ENCODE measurements at regions not wholly inside any gene's neighbourhood (a gene's known extent, or its start where the extent isn't known, plus 50 kb on each side); places are given as distances from the start of the nearest gene placed in this dataset.

DNA sequence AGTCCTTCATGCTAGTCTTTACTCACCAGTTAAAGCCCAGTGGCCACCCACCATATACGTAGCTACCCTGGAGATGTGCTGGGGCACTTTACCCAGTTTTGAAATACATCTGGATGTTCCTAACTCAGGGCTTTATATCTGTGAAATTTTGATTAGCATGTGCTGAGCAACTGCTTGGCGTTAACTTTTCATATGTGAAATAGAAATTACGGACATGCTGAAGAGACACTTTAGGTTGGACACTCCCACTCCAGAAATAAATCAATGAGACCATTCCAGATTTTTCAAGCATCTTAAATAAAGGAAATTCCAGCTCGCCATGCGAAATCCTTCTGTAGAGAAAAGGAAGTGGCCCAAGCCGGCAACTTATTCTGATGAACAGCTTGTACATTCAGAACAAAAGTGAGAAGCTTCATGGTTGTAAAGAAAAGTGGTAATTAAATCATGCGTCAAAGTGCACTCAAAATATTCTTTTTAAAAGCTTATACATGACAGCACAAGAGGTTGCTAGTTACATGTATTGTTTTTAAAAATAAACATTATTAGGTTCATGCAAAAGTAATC lies 153.5 kb upstream of the ITGB1 start:
- H3K9me3 ChIP-seq: no peaks in the 10 kb centered on the region
- 88 to 93% methylated on average over 7 of the region's 7 CpGs for WGBS, 2 donors (ENCODE audit: low coverage in 1 of 2)
- H3K27me3 ChIP-seq: no peaks in the 10 kb centered on the region
- ATAC-seq: no peak
- H3K4me3 ChIP-seq: no peak overlapping the region
- H3K4me1 ChIP-seq: peaks cover 0 to 20% (median 3%) of the 10 kb centered on the region in 3 donors
- TF ChIP-seq POLR2AphosphoS5 (IDR thresholded peaks at IDR 0.05): no peak
- no peak for TF ChIP-seq EP300 (IDR thresholded peaks at IDR 0.05)
- no peak for TF ChIP-seq CTCF (IDR thresholded peaks at IDR 0.05)
- no peak for TF ChIP-seq POLR2A (IDR thresholded peaks at IDR 0.05)
- no peak overlapping the region for H3K27ac ChIP-seq
- H3K36me3 ChIP-seq: no peaks in the 10 kb centered on the region

DNA sequence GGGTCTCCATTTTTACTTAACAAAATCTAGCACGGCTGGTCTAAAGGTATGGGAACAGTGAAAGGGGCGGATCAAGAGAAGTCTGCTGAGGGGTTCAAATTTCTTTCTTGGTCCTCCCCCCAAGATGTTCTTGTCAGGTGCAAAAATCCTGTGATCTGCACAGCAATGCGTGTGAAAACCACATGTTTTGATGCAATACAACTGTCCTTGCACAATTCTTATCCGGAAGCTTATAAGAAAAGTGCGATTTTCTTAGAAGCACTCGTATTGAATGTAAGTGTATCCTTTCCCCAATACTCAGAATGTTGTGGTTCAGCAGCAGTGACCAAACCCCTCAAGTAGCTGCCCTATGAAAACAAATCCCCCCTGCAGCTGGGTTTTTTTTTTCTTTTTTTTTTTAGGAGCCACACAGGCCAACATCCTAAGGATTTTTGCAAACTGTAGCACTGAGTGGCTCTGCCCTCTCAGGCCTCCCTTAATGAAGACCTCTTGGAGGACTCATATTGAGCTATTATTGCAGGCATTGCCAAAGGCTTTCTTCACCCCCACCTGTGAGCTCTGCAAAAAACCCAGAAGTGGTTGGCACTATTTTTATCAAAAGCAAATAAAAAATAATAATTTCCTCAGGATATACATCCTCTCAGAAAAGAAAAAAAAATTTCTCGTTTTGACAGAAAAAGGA lies 151.9 kb upstream of the ITGB1 start:
- no peak for ATAC-seq
- no peak for TF ChIP-seq POLR2AphosphoS5 (IDR thresholded peaks at IDR 0.05)
- no peak for TF ChIP-seq EP300 (IDR thresholded peaks at IDR 0.05)
- TF ChIP-seq CTCF (IDR thresholded peaks at IDR 0.05): no peak
- no peak for TF ChIP-seq POLR2A (IDR thresholded peaks at IDR 0.05)
- no peaks in the 10 kb centered on the region for H3K27me3 ChIP-seq
- H3K4me3 ChIP-seq: no peak overlapping the region
- WGBS, 2 donors (ENCODE audit: low coverage in 1 of 2): 82 to 87% methylated on average over 6 to 7 of the region's 7 CpGs
- no peaks in the 10 kb centered on the region for H3K36me3 ChIP-seq
- no peak overlapping the region for H3K27ac ChIP-seq
- peaks cover 0 to 20% (median 3%) of the 10 kb centered on the region in 3 donors for H3K4me1 ChIP-seq
- H3K9me3 ChIP-seq: no peaks in the 10 kb centered on the region

DNA sequence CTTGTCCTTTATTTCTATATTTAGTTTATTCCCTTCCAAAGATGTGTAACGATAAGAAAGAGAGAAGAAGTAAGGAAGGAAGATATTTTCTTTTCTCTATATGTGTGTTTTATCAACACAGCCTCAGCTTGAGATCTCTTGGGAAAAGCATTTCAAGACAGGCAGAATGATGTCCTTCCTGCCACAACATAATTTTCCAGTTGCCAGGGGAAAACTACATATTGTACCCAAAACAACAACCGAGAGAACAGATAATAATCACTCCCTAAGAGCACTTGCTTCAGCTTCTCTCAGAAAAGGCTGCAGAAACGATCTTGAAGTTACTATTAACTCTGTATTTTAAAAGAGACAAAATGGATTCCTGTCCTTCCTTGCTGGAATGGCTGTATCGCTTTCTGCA lies 151.4 kb upstream of the ITGB1 start:
- Histone ChIP-seq H3K36me3 (no peaks in the 10 kb centered on the region), H3K4me1 (peaks cover 0 to 18% (median 3%) of the 10 kb centered on the region in 3 donors), H3K4me3 (no peak overlapping the region), H3K27me3 (no peaks in the 10 kb centered on the region), H3K9me3 (no peaks in the 10 kb centered on the region), H3K27ac (no peak overlapping the region)
- no peak for ATAC-seq
- no peak for TF ChIP-seq EP300 (IDR thresholded peaks at IDR 0.05)
- TF ChIP-seq CTCF (IDR thresholded peaks at IDR 0.05): no peak
- TF ChIP-seq POLR2A (IDR thresholded peaks at IDR 0.05): no peak
- no peak for TF ChIP-seq POLR2AphosphoS5 (IDR thresholded peaks at IDR 0.05)
- WGBS, 2 donors (ENCODE audit: low coverage in 1 of 2): 68 to 69% methylated on average over 3 to 4 of the region's 4 CpGs

DNA sequence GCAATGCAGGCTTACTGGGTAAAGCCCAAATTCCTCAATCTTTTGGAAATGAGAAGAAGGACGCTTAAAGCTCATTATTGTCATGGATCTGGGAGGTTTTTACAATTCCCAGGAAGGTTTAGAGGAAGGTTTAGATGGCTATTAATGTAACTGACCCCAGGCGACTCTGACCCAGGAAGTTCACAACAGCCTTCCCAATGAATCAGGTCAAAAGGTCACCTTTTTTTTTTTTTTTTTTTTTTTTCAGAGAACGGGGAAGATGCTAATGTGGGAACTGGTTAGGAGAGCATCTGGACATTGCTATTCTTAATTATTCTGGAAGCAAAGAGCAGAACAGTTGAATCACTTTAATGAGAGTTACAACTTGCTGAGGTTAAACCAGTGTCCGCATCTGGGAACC lies 149.9 kb upstream of the ITGB1 start:
- H3K9me3 ChIP-seq: no peaks in the 10 kb centered on the region
- ATAC-seq: no peak
- H3K27me3 ChIP-seq: no peaks in the 10 kb centered on the region
- no peaks in the 10 kb centered on the region for H3K36me3 ChIP-seq
- no peak overlapping the region for H3K4me3 ChIP-seq
- no peak overlapping the region for H3K27ac ChIP-seq
- 75 to 96% methylated on average over 3 to 4 of the region's 4 CpGs for WGBS, 2 donors (ENCODE audit: low coverage in 1 of 2)
- peaks cover 0 to 4% (median 0%) of the 10 kb centered on the region in 3 donors for H3K4me1 ChIP-seq
- no peak for TF ChIP-seq POLR2A (IDR thresholded peaks at IDR 0.05)
- no peak for TF ChIP-seq EP300 (IDR thresholded peaks at IDR 0.05)
- TF ChIP-seq CTCF (IDR thresholded peaks at IDR 0.05): no peak
- no peak for TF ChIP-seq POLR2AphosphoS5 (IDR thresholded peaks at IDR 0.05)

GRCh38 chr10:33106767-33107166 lies 148.7 kb upstream of the ITGB1 start:
- Histone ChIP-seq H3K36me3 (no peaks in the 10 kb centered on the region), H3K4me3 (no peak overlapping the region), H3K27ac (no peak overlapping the region), H3K27me3 (no peaks in the 10 kb centered on the region), H3K4me1 (no peaks in the 10 kb centered on the region), H3K9me3 (no peaks in the 10 kb centered on the region)
- ATAC-seq: no peak
- no peak for TF ChIP-seq EP300 (IDR thresholded peaks at IDR 0.05)
- no peak for TF ChIP-seq POLR2AphosphoS5 (IDR thresholded peaks at IDR 0.05)
- TF ChIP-seq POLR2A (IDR thresholded peaks at IDR 0.05): no peak
- no peak for TF ChIP-seq CTCF (IDR thresholded peaks at IDR 0.05)
- 81 to 83% methylated on average over 5 of the region's 10 CpGs for WGBS, 2 donors (ENCODE audit: low coverage in 1 of 2)
